Body of pancreas (tissue), 4 donors: ENCODE measurements at regions not wholly inside any gene's neighbourhood (a gene's known extent, or its start where the extent isn't known, plus 50 kb on each side); places are given as distances from the start of the nearest gene placed in this dataset.
A peak's percentile ranks its signal among the peaks of the same experiment; 100 is the strongest.

Source experiments
- ATAC-seq: fragments of 150-250 bp; one replicate; pipeline ENCODE4 v1.9.1; 2016
- DNase-seq, 4 donors: peaks; one replicate each; pipeline ENCODE4 v3.0.0-alpha.2; 2019
- H3K27ac ChIP-seq, 4 donors: fragments of 200-600 bp; sonication (generic); 1 replicate in 3 of 4; 2 replicates in 1 of 4; pipeline versions ENCODE4 v1.5.1 to v1.6.1; 2016 to 2019; ENCODE audit warnings: mild to moderate bottlenecking in 1 of 4, mixed read lengths in 1 of 4, moderate library complexity in 1 of 4
- H3K27me3 ChIP-seq, 2 donors: fragments of 200-600 bp; sonication (generic); one replicate each; pipeline ENCODE4 v1.6.0; 2016; ENCODE audit warnings: mild to moderate bottlenecking in 1 of 2
- H3K36me3 ChIP-seq, 2 donors: fragments of 200-600 bp; sonication (generic); replicated peaks in 1 of 2; 2 replicates each; pipeline ENCODE4 v1.5.1; 2016; ENCODE audit warnings: low read depth in 2 of 2; ENCODE audit not compliant: insufficient read depth in 1 of 2
- H3K4me1 ChIP-seq: fragments of 200-600 bp; sonication (generic); one replicate; pipeline ENCODE4 v1.6.0; 2016
- H3K4me3 ChIP-seq, 2 donors: fragments of 200-600 bp; sonication (generic); 1 replicate in 1 of 2; 2 replicates in 1 of 2; pipeline ENCODE4 v1.5.1; 2016 to 2019
- H3K9me3 ChIP-seq, 3 donors: fragments of 200-600 bp; sonication (generic); 1 replicate in 2 of 3; 2 replicates in 1 of 3; pipeline ENCODE4 v1.5.1; 2016
- CTCF ChIP-seq, 7 experiments: fragments of 450-650 bp in 4 of 7; fragments of 200-600 bp in 3 of 7; sonication (generic) in 3 of 7; IDR thresholded peaks; one replicate each; pipeline ENCODE4 v1.5.1; 2016 to 2019; ENCODE audit warnings: antibody characterized with exemption in 7 of 7
- POLR2A ChIP-seq, 3 donors: fragments of 450-650 bp; IDR thresholded peaks; one replicate each; pipeline ENCODE4 v1.6.1; 2016; ENCODE audit warnings: antibody characterized with exemption in 3 of 3, mild to moderate bottlenecking in 2 of 3
- WGBS, 2 donors: methylation state at CpG; one replicate each; pipeline ENCODE4 v1.1.5; 2017; 5-methylcytosine and 5-hydroxymethylcytosine counted together
- intact Hi-C: fragments of 100-400 bp; cut with DNase I; formaldehyde crosslinking; loops from one replicate; pipeline ENCODE4 v1.15.1; 2023

- Histone ChIP-seq H3K36me3 (no peaks in the 10 kb centered on the region), H3K4me3 (no peak overlapping the region), H3K4me1 (peaks cover 31% of the 10 kb centered on the region), H3K27ac (peak overlapping the region in 1 of 4 donors; percentile 52), H3K27me3 (no peaks in the 10 kb centered on the region), H3K9me3 (no peaks in the 10 kb centered on the region)
- no peak for ATAC-seq
- intact Hi-C loops: no loop called here
- peak in 1 of 4 donors; percentile 42 for DNase-seq
- 50 to 69% methylated on average over 8 of the region's 8 CpGs for WGBS, 2 donors
- TF ChIP-seq CTCF (IDR thresholded peaks at IDR 0.05): no peak
- TF ChIP-seq POLR2A (IDR thresholded peaks at IDR 0.05): peak in 1 of 3 donors; percentile 16
Observed at GRCh38 chr1:244325056-244325758, 126.5 kb downstream of the ADSS2 start.

- Histone ChIP-seq H3K4me1 (peaks cover 29% of the 10 kb centered on the region), H3K27me3 (no peaks in the 10 kb centered on the region), H3K4me3 (no peak overlapping the region), H3K36me3 (no peaks in the 10 kb centered on the region), H3K27ac (no peak overlapping the region), H3K9me3 (no peaks in the 10 kb centered on the region)
- intact Hi-C loops: no loop called here
- ATAC-seq: no peak
- no peak for DNase-seq
- 53 to 54% methylated on average over 2 of the region's 2 CpGs for WGBS, 2 donors
- no peak for TF ChIP-seq CTCF (IDR thresholded peaks at IDR 0.05)
- TF ChIP-seq POLR2A (IDR thresholded peaks at IDR 0.05): no peak
Observed at GRCh38 chr1:244326757-244327156, 125.0 kb downstream of the ADSS2 start.

- H3K9me3 ChIP-seq: no peaks in the 10 kb centered on the region
- no peaks in the 10 kb centered on the region for H3K27me3 ChIP-seq
- intact Hi-C loops: no loop called here
- ATAC-seq: no peak
- no peak overlapping the region for H3K4me3 ChIP-seq
- H3K4me1 ChIP-seq: peaks cover 21% of the 10 kb centered on the region
- no peak overlapping the region for H3K27ac ChIP-seq
- DNase-seq: no peak
- H3K36me3 ChIP-seq: no peaks in the 10 kb centered on the region
- no peak for TF ChIP-seq CTCF (IDR thresholded peaks at IDR 0.05)
- no peak for TF ChIP-seq POLR2A (IDR thresholded peaks at IDR 0.05)
Observed at GRCh38 chr1:244327533-244327932, 124.2 kb downstream of the ADSS2 start.

GRCh38 chr1:244328476-244328875 lies 123.2 kb downstream of the ADSS2 start:
- DNase-seq (no peak), ATAC-seq (no peak)
- no peak overlapping the region for H3K4me3 ChIP-seq
- H3K27ac ChIP-seq: no peak overlapping the region
- H3K36me3 ChIP-seq: no peaks in the 10 kb centered on the region
- peaks cover 13% of the 10 kb centered on the region for H3K4me1 ChIP-seq
- no peaks in the 10 kb centered on the region for H3K27me3 ChIP-seq
- H3K9me3 ChIP-seq: no peaks in the 10 kb centered on the region
- TF ChIP-seq CTCF (IDR thresholded peaks at IDR 0.05): no peak
- TF ChIP-seq POLR2A (IDR thresholded peaks at IDR 0.05): no peak
- intact Hi-C loops: no loop called here

GRCh38 chr1:244329591-244330317 lies 122.0 kb downstream of the ADSS2 start:
- DNase-seq (no peak), ATAC-seq (no peak)
- Histone ChIP-seq H3K36me3 (no peaks in the 10 kb centered on the region), H3K27ac (no peak overlapping the region), H3K27me3 (no peaks in the 10 kb centered on the region), H3K9me3 (no peaks in the 10 kb centered on the region), H3K4me3 (no peak overlapping the region), H3K4me1 (peaks cover under 1% of the 10 kb centered on the region)
- intact Hi-C loops: no loop called here
- TF ChIP-seq CTCF (IDR thresholded peaks at IDR 0.05) (no peak), POLR2A (IDR thresholded peaks at IDR 0.05) (no peak)
